ENCODE measurements at regions not wholly inside any gene's neighbourhood (a gene's known extent, or its start where the extent isn't known, plus 50 kb on each side); places are given as distances from the start of the nearest gene placed in this dataset.

DNA sequence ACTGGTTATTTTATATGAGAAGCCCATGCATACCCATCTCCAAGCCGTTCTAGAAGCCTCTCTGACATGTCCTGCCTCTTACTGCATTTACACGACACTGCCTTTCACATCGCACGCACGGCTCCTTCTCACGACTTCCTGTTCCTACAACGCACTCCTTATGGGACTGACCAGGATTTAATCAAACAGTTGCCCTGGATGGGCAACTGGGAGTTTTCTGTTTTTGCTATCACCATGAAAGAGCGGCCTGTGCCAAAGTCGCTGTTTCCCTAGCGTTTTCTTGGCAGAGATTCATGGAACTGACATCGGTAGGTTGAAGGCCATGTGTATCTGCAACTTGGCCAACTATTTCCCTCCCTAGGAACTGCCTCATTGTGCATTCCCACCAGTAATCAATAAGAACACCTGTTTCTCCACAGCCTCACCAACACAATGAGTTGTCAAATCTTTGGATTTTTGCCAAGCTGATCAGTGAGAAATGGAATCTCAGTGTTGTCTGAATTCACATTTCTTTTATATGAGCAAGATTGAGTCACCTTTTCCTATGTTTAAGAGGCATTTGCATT, 97.2 kb upstream of the OTOS start:
- Histone ChIP-seq H3K27ac (peak overlapping the region; percentile 5 to 76), H3K36me3 (no peaks in the 10 kb centered on the region), H3K9me3 (no peaks in the 10 kb centered on the region), H3K27me3 (no peaks in the 10 kb centered on the region), H3K4me1 (ENCODE audit: insufficient read depth) (peaks cover 32% of the 10 kb centered on the region), H3K4me3 (no peak overlapping the region)
- intact Hi-C loops (cut with DNase I): loop anchor here in 2 of 4 donors (10.0 kb wide), 2 partner anchors 107 to 327 kb away; partner anchors contain the start of genes DUSP28 (in 1 of the 2) and RNPEPL1 (in 1 of the 2)
- peak; percentile 41 to 57 (median 47) for DNase-seq
- WGBS, 3 donors: 3 to 14% (median 7%) methylated on average over 11 of the region's 11 CpGs
- TF ChIP-seq, protein P1, sequence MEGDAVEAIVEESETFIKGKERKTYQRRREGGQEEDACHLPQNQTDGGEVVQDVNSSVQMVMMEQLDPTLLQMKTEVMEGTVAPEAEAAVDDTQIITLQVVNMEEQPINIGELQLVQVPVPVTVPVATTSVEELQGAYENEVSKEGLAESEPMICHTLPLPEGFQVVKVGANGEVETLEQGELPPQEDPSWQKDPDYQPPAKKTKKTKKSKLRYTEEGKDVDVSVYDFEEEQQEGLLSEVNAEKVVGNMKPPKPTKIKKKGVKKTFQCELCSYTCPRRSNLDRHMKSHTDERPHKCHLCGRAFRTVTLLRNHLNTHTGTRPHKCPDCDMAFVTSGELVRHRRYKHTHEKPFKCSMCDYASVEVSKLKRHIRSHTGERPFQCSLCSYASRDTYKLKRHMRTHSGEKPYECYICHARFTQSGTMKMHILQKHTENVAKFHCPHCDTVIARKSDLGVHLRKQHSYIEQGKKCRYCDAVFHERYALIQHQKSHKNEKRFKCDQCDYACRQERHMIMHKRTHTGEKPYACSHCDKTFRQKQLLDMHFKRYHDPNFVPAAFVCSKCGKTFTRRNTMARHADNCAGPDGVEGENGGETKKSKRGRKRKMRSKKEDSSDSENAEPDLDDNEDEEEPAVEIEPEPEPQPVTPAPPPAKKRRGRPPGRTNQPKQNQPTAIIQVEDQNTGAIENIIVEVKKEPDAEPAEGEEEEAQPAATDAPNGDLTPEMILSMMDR (IDR thresholded peaks at IDR 0.05): no peak
- TF ChIP-seq POLR2A (IDR thresholded peaks at IDR 0.05) (no peak), EP300 (IDR thresholded peaks at IDR 0.05) (no peak)

DNA sequence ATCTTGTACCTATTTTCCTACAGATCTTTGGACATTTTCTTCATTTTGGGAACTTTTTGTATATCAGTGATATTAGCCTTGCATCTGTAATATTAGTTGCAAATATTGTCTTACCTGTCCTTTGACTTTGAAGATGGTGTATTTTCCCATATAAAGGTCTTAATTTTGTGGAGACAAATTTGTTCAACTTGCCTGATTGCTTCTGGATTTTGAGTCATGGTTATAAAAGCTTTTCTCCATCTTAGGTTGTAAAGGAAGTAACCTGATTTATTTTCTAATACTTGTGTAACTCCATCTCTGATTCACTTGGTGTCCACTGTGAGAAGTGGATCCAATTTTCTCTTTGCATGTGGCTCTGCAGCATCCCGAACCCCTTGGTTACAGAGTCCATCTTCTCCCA, 97.7 kb upstream of the OTOS start:
- no peak for TF ChIP-seq POLR2A (IDR thresholded peaks at IDR 0.05)
- TF ChIP-seq EP300 (IDR thresholded peaks at IDR 0.05): no peak
- TF ChIP-seq, protein P1 (IDR thresholded peaks at IDR 0.05): no peak

DNA sequence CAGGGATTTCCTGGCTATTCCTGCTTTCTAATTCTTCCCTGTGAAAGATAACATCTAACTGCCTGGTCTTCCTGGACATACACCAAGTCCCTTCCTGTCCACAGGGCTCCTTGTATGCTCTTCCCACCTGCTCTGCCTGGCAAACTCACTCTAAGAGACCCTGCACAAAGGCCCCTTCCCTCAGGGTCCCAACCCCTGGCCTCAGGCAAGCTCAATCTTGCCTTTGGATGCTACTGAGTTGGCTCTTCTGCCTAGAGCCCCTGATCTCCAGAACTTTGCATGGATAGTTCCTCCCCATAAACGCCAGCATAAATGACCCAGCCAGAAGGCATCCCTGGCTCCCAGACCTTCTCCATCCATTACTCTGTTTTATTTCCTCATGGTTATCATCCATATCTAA, 98.3 kb upstream of the OTOS start:
- 88 to 100% (median 89%) methylated on average over 1 of the region's 1 CpG for WGBS, 3 donors
- TF ChIP-seq, protein P1 (IDR thresholded peaks at IDR 0.05): no peak
- TF ChIP-seq POLR2A (IDR thresholded peaks at IDR 0.05) (no peak), EP300 (IDR thresholded peaks at IDR 0.05) (no peak)
- DNase-seq: no peak

More for the DNA sequence above, 97.7 kb upstream of the OTOS start:
- Histone ChIP-seq H3K9me3 (no peaks in the 10 kb centered on the region), H3K36me3 (no peaks in the 10 kb centered on the region), H3K4me3 (no peak overlapping the region), H3K4me1 (ENCODE audit: insufficient read depth) (peaks cover 31% of the 10 kb centered on the region), H3K27ac (peak overlapping the region in 1 of 2 donors; percentile 76), H3K27me3 (no peaks in the 10 kb centered on the region)
- DNase-seq: no peak
- WGBS, 3 donors: 70 to 84% (median 78%) methylated on average over 1 of the region's 1 CpG
- intact Hi-C loops (cut with DNase I): loop anchor here in 2 of 4 donors (10.0 kb wide), 2 partner anchors 107 to 327 kb away; partner anchors contain the start of genes DUSP28 (in 1 of the 2) and RNPEPL1 (in 1 of the 2)

DNA sequence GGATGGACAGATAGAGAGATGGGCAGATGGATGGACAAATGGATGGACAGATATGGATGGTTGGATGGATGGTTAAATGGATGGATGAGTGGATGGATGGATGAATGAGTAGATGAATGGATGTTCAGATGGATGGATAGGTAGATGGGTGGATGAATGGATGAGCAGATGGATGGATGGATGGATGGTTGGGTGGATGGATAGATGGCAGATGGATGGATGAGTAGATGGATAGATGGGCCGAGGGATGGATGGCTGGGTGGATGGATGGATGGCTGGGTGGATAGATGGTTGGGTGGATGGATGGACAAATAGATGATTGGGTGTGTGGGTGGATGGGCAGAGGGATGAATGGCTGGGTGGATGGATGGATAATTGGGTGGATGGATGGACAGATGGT, 98.9 kb upstream of the OTOS start:
- 92 to 95% (median 94%) methylated on average over 1 of the region's 1 CpG for WGBS, 3 donors
- no peak overlapping the region for H3K27ac ChIP-seq
- peaks cover 25% of the 10 kb centered on the region for H3K4me1 ChIP-seq (ENCODE audit: insufficient read depth)
- H3K36me3 ChIP-seq: no peaks in the 10 kb centered on the region
- TF ChIP-seq EP300 (IDR thresholded peaks at IDR 0.05) (no peak), POLR2A (IDR thresholded peaks at IDR 0.05) (no peak)
- TF ChIP-seq, protein P1 (IDR thresholded peaks at IDR 0.05): no peak
- H3K27me3 ChIP-seq: no peaks in the 10 kb centered on the region
- no peak overlapping the region for H3K4me3 ChIP-seq
- intact Hi-C loops (cut with DNase I): loop anchor here in 2 of 4 donors (10.0 kb wide), 2 partner anchors 105 to 325 kb away; partner anchors contain the start of genes DUSP28 (in 1 of the 2) and RNPEPL1 (in 1 of the 2)
- H3K9me3 ChIP-seq: no peaks in the 10 kb centered on the region
- no peak for DNase-seq

More for the DNA sequence above, 98.3 kb upstream of the OTOS start:
- no peak overlapping the region for H3K4me3 ChIP-seq
- peaks cover 30% of the 10 kb centered on the region for H3K4me1 ChIP-seq (ENCODE audit: insufficient read depth)
- H3K27me3 ChIP-seq: no peaks in the 10 kb centered on the region
- H3K36me3 ChIP-seq: no peaks in the 10 kb centered on the region
- H3K9me3 ChIP-seq: no peaks in the 10 kb centered on the region
- no peak overlapping the region for H3K27ac ChIP-seq
- intact Hi-C loops (cut with DNase I): loop anchor here in 2 of 4 donors (10.0 kb wide), 2 partner anchors 106 to 326 kb away; partner anchors contain the start of genes DUSP28 (in 1 of the 2) and RNPEPL1 (in 1 of the 2)
